ENCODE measurements at regions not wholly inside any gene's neighbourhood (a gene's known extent, or its start where the extent isn't known, plus 50 kb on each side); places are given as distances from the start of the nearest gene placed in this dataset.

DNA sequence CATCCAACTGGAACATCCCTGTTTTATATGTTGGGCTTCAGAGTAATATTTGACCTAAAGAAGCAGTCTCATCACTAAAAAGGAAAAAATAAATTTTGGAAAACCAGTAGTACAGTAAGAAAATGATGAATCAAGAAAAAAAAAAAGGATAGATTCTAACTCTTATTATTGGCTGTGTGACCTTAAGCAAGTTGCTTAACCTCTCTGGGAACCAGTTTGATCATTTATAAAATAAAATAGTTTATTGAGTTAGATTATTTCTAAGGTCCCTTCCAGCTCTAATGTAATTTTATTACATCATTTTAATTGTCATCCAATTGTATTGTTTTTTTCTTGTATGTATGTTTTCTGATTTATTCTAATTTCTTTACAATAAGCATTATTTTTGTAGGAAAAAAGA, 127.0 kb downstream of the PRELID2 start:
- Mint-ChIP-seq H3K27me3 (ENCODE audit: unreplicated experiment) (no peaks in the 10 kb centered on the region), H3K4me3 (ENCODE audit: low read depth, unreplicated experiment) (no peak overlapping the region), H3K27ac (ENCODE audit: unreplicated experiment) (no peak overlapping the region), H3K36me3 (ENCODE audit: insufficient read depth, unreplicated experiment) (no peaks in the 10 kb centered on the region), H3K9me3 (ENCODE audit: low read depth, unreplicated experiment) (no peaks in the 10 kb centered on the region), H3K4me1 (ENCODE audit: low read depth, unreplicated experiment) (no peaks in the 10 kb centered on the region)
- intact Hi-C loops (cut with micrococcal nuclease; ENCODE audit: unreplicated experiment) = no loop called here
- TF ChIP-seq, protein P1, sequence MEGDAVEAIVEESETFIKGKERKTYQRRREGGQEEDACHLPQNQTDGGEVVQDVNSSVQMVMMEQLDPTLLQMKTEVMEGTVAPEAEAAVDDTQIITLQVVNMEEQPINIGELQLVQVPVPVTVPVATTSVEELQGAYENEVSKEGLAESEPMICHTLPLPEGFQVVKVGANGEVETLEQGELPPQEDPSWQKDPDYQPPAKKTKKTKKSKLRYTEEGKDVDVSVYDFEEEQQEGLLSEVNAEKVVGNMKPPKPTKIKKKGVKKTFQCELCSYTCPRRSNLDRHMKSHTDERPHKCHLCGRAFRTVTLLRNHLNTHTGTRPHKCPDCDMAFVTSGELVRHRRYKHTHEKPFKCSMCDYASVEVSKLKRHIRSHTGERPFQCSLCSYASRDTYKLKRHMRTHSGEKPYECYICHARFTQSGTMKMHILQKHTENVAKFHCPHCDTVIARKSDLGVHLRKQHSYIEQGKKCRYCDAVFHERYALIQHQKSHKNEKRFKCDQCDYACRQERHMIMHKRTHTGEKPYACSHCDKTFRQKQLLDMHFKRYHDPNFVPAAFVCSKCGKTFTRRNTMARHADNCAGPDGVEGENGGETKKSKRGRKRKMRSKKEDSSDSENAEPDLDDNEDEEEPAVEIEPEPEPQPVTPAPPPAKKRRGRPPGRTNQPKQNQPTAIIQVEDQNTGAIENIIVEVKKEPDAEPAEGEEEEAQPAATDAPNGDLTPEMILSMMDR (IDR thresholded peaks at IDR 0.05; ENCODE audit: unreplicated experiment) = no peak
- no TSS peak for BruUV-seq (replicated peaks)
- DNase-seq = no peak
- CTCF ChIA-PET = no interaction called here

GRCh38 chr5:145704724-145705123, 130.4 kb downstream of the PRELID2 start:
- TF ChIP-seq, protein P1 (IDR thresholded peaks at IDR 0.05; ENCODE audit: unreplicated experiment) = no peak
- no peaks in the 10 kb centered on the region for H3K36me3 Mint-ChIP-seq (ENCODE audit: insufficient read depth, unreplicated experiment)
- intact Hi-C loops (cut with micrococcal nuclease; ENCODE audit: unreplicated experiment) = loop anchor here (5.0 kb wide), 1 partner anchor 183 kb away; no protein-coding TSS in a partner anchor
- H3K27ac Mint-ChIP-seq (ENCODE audit: unreplicated experiment) = no peak overlapping the region
- no peaks in the 10 kb centered on the region for H3K27me3 Mint-ChIP-seq (ENCODE audit: unreplicated experiment)
- no peak overlapping the region for H3K4me3 Mint-ChIP-seq (ENCODE audit: low read depth, unreplicated experiment)
- no peaks in the 10 kb centered on the region for H3K9me3 Mint-ChIP-seq (ENCODE audit: low read depth, unreplicated experiment)
- no peaks in the 10 kb centered on the region for H3K4me1 Mint-ChIP-seq (ENCODE audit: low read depth, unreplicated experiment)
- no TSS peak for BruUV-seq (replicated peaks)
- CTCF ChIA-PET = no interaction called here
- no peak for DNase-seq

DNA sequence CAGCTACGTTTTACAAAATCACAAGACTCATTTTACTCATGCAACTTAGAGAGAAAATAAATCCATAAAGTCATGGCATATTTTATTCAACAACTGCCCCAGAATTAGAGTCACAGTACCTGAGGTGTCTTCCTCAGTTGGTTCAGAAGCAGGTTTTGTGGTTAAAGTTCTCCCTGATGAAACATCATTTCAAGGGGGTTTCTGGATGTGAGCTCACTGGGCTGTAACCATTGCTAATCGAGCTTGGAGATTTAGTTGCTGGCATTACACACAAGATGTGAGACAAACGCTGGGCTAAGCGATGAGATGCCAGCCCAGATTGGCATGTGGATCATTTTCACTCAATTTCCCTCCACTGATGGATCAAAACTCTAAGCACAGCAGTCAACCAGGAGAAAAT, 131.3 kb downstream of the PRELID2 start:
- Mint-ChIP-seq H3K9me3 (ENCODE audit: low read depth, unreplicated experiment) (no peaks in the 10 kb centered on the region), H3K4me3 (ENCODE audit: low read depth, unreplicated experiment) (no peak overlapping the region), H3K36me3 (ENCODE audit: insufficient read depth, unreplicated experiment) (no peaks in the 10 kb centered on the region), H3K27ac (ENCODE audit: unreplicated experiment) (no peak overlapping the region), H3K4me1 (ENCODE audit: low read depth, unreplicated experiment) (no peaks in the 10 kb centered on the region), H3K27me3 (ENCODE audit: unreplicated experiment) (no peaks in the 10 kb centered on the region)
- no peak for DNase-seq
- CTCF ChIA-PET = no interaction called here
- no TSS peak for BruUV-seq (replicated peaks)
- intact Hi-C loops (cut with micrococcal nuclease; ENCODE audit: unreplicated experiment) = loop anchor here (5.0 kb wide), 1 partner anchor 183 kb away; no protein-coding TSS in a partner anchor
- TF ChIP-seq, protein P1 (IDR thresholded peaks at IDR 0.05; ENCODE audit: unreplicated experiment) = no peak

DNA sequence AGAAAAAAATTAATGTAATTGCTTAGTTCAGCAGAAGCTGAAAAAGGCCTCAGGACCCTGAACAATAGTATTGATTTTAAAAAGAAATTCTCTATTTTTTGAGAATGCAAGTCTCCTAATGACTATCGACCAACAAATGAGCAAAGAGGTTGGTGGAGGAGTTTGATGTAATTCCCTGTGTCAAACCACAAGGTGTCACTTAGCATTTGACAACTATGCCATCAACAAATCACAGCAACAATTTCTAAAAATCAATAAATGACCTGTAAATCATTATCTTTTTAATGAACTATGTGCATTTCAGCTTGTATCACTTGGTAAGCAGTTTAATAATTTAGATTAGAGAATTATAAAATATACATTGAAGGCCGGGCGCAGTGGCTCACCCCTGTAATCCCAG, 133.7 kb downstream of the PRELID2 start:
- no peaks in the 10 kb centered on the region for H3K36me3 Mint-ChIP-seq (ENCODE audit: insufficient read depth, unreplicated experiment)
- H3K4me3 Mint-ChIP-seq (ENCODE audit: low read depth, unreplicated experiment) = no peak overlapping the region
- intact Hi-C loops (cut with micrococcal nuclease; ENCODE audit: unreplicated experiment) = loop anchor here (5.0 kb wide), 1 partner anchor 186 kb away; no protein-coding TSS in a partner anchor
- TF ChIP-seq, protein P1 (IDR thresholded peaks at IDR 0.05; ENCODE audit: unreplicated experiment) = no peak
- H3K4me1 Mint-ChIP-seq (ENCODE audit: low read depth, unreplicated experiment) = no peaks in the 10 kb centered on the region
- H3K9me3 Mint-ChIP-seq (ENCODE audit: low read depth, unreplicated experiment) = no peaks in the 10 kb centered on the region
- no TSS peak for BruUV-seq (replicated peaks)
- CTCF ChIA-PET = no interaction called here
- DNase-seq = no peak
- H3K27me3 Mint-ChIP-seq (ENCODE audit: unreplicated experiment) = no peaks in the 10 kb centered on the region
- H3K27ac Mint-ChIP-seq (ENCODE audit: unreplicated experiment) = no peak overlapping the region
